HCT116 (cell line): ENCODE measurements at regions not wholly inside any gene's neighbourhood (a gene's known extent, or its start where the extent isn't known, plus 50 kb on each side); places are given as distances from the start of the nearest gene placed in this dataset.

Experiments
- ATAC-seq: fragments of 200-7000 bp; cut with Tn5 transposase; 2 replicates; pipeline ENCODE4 v1.9.1; 2020; ENCODE audit warnings: mild to moderate bottlenecking, moderate library complexity
- BruUV-seq: library from RNA; stranded (reverse); fragments of 400-500 nt; replicated peaks from 2 replicates; lab custom pipeline; 2021; lab: Mats Ljungman, UMichigan
- CTCF ChIA-PET: fragments of 300-600 bp; sonication (Branson Sonifier 250); formaldehyde crosslinking; loops from one replicate; lab custom pipeline; 2021; ENCODE audit warnings: antibody characterized with exemption; lab: Charles Lee
- POLR2A ChIA-PET: fragments of 300-600, 350-600 bp; sonication (Branson Sonifier 250); formaldehyde crosslinking; loops from one replicate; lab custom pipeline; 2021; ENCODE audit warnings: antibody characterized with exemption; lab: Charles Lee
- RAD21 ChIA-PET, 2 experiments: fragments of 300-600 bp; sonication (Branson Sonifier 250); formaldehyde crosslinking; loops; one replicate each; lab custom pipeline; 2023; ENCODE audit warnings: low total read pairs in 2 of 2; ENCODE audit not compliant: uncharacterized antibody in 2 of 2, unreplicated experiment in 2 of 2, low non-redundant PET in 1 of 2; lab: Charles Lee
- DNase-seq: peaks from one replicate; pipeline ENCODE4 v3.0.0-alpha.2; 2010; ENCODE audit warnings: low read depth, low spot score
- H2AFZ ChIP-seq: fragments of 200-600 bp; shearing (Covaris generic), sonication (generic); 2 replicates; pipeline ENCODE4 v1.6.1; 2017; ENCODE audit warnings: low read depth, mixed run types, mixed read lengths, antibody characterized with exemption, low read length; ENCODE audit not compliant: poor library complexity, severe bottlenecking
- H3K27ac ChIP-seq: 2 replicates; pipeline ENCODE4 v1.5.1; 2012; ENCODE audit warnings: low read depth, low read length
- H3K27me3 ChIP-seq: fragments of 200-600 bp; sonication (generic); 2 replicates; pipeline ENCODE4 v1.6.1; 2016; ENCODE audit warnings: mixed run types, low read length, mixed read lengths; ENCODE audit not compliant: insufficient read depth
- H3K36me3 ChIP-seq, 2 experiments: fragments of 200-500 bp in 1 of 2; fragments of 200-600 bp in 1 of 2; sonication (Bioruptor generic) in 1 of 2; sonication (generic) in 1 of 2; 2 replicates each; pipeline versions ENCODE4 v1.5.1 to v1.6.1; 2014 to 2016; ENCODE audit warnings: low read length in 2 of 2, inconsistent platforms in 1 of 2, mixed read lengths in 1 of 2, mixed run types in 1 of 2; ENCODE audit not compliant: insufficient read depth in 2 of 2, control insufficient read depth in 1 of 2
- H3K4me1 ChIP-seq, 2 experiments: fragments of 200-600 bp in 1 of 2; sonication (generic) in 1 of 2; 2 replicates each; pipeline versions ENCODE4 v1.5.1 to v1.6.1; 2012 to 2017; ENCODE audit warnings: low read length in 2 of 2, inconsistent platforms in 1 of 2, mild to moderate bottlenecking in 1 of 2, mixed read lengths in 1 of 2, mixed run types in 1 of 2, moderate library complexity in 1 of 2; ENCODE audit not compliant: insufficient read depth in 2 of 2, control insufficient read depth in 1 of 2
- H3K4me2 ChIP-seq: fragments of 200-600 bp; sonication (generic); 2 replicates; pipeline ENCODE4 v1.6.1; 2017; ENCODE audit warnings: mixed run types, low read length, mixed read lengths
- H3K4me3 ChIP-seq, 2 experiments: fragments of 200-600 bp in 1 of 2; sonication (generic) in 1 of 2; replicated peaks in 1 of 2; 2 replicates each; pipeline ENCODE4 v1.5.1; 2011 to 2016; ENCODE audit warnings: low read length in 2 of 2, control low read depth in 1 of 2, low read depth in 1 of 2, mild to moderate bottlenecking in 1 of 2, mixed read lengths in 1 of 2, mixed run types in 1 of 2
- H3K79me2 ChIP-seq: fragments of 200-600 bp; sonication (generic); 2 replicates; pipeline ENCODE4 v1.6.1; 2017; ENCODE audit warnings: mild to moderate bottlenecking, mixed run types, low read length, moderate library complexity, mixed read lengths; ENCODE audit not compliant: insufficient read depth
- H3K9ac ChIP-seq: fragments of 200-600 bp; sonication (generic); 2 replicates; pipeline ENCODE4 v1.6.1; 2016; ENCODE audit warnings: low read length, mixed read lengths
- H3K9me2 ChIP-seq: fragments of 200-600 bp; sonication (generic), shearing (Covaris generic); 2 replicates; pipeline ENCODE4 v1.6.1; 2017; ENCODE audit warnings: mixed run types, mild to moderate bottlenecking, moderate library complexity; ENCODE audit not compliant: insufficient read depth
- H3K9me3 ChIP-seq, 2 experiments: fragments of 200-500 bp in 1 of 2; fragments of 200-600 bp in 1 of 2; sonication (Bioruptor generic) in 1 of 2; sonication (generic) in 1 of 2; 2 replicates each; pipeline ENCODE4 v1.6.1; 2014 to 2017; ENCODE audit warnings: low read length in 2 of 2, mixed read lengths in 2 of 2, inconsistent platforms in 1 of 2, low read depth in 1 of 2, mild to moderate bottlenecking in 1 of 2, mixed run types in 1 of 2, moderate library complexity in 1 of 2; ENCODE audit not compliant: control insufficient read depth in 1 of 2, insufficient read depth in 1 of 2
- H4K20me1 ChIP-seq: fragments of 200-600 bp; sonication (generic), shearing (Covaris generic); 2 replicates; pipeline ENCODE4 v1.6.1; 2017; ENCODE audit warnings: mixed run types, mild to moderate bottlenecking, moderate library complexity; ENCODE audit not compliant: insufficient read depth
- ELF1 ChIP-seq: IDR thresholded peaks from 2 replicates; pipeline ENCODE4 v1.6.1; 2012; ENCODE audit warnings: low read depth, borderline replicate concordance
- FOSL1 ChIP-seq: IDR thresholded peaks from 2 replicates; pipeline ENCODE4 v1.6.1; 2012; ENCODE audit warnings: low read depth
- SP1 ChIP-seq: IDR thresholded peaks from 2 replicates; pipeline ENCODE4 v1.6.1; 2012; ENCODE audit warnings: low read depth
- intact Hi-C: fragments of 100-400 bp; cut with micrococcal nuclease; formaldehyde crosslinking; loops from 2 replicates; pipeline ENCODE4 v1.10.0; 2022
- TF ChIP-seq, protein P1 (sequence below): IDR thresholded peaks from 2 replicates; pipeline ENCODE4 v1.6.1; 2012; ENCODE audit warnings: low read depth

DNA sequence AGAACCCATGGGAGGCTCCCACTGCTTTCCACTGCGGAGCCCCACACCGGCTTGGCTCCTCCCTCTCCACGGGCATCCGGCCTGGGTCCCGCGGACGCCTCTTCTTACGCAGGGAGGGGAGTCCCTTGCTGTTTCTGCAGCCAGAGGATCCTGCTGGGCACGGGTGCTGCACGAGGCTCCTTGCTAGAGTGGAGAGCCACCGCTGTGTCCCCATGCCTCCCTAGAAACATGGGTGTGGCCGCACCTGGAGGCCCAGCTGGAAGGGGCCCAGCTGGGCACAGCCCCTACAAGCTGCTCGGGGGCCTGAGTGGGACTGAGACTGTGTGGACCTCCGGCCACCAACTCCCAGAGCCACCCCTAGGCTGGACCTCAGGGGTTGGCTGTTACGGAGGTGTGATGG, 67.7 kb upstream of the GPC1 start:
- ChIA-PET POLR2A (no interaction called here), CTCF (no interaction called here), RAD21 (no interaction called here)
- no TSS peak for BruUV-seq
- no peaks in the 10 kb centered on the region for H3K27me3 ChIP-seq
- no peak overlapping the region for H3K9ac ChIP-seq
- no peaks in the 10 kb centered on the region for H4K20me1 ChIP-seq
- intact Hi-C loops: no loop called here
- no peak for DNase-seq
- no peak for TF ChIP-seq SP1
- TF ChIP-seq FOSL1: no peak
- no peak overlapping the region for H3K27ac ChIP-seq
- no peaks in the 10 kb centered on the region for H3K9me2 ChIP-seq
- H3K4me1 ChIP-seq: peaks cover 41 to 46% of the 10 kb centered on the region in 2 experiments
- H3K36me3 ChIP-seq: no peaks in the 10 kb centered on the region
- H2AFZ ChIP-seq: no peak overlapping the region
- H3K4me2 ChIP-seq: no peak overlapping the region
- no peaks in the 10 kb centered on the region for H3K9me3 ChIP-seq
- no peaks in the 10 kb centered on the region for H3K79me2 ChIP-seq
- no peak for ATAC-seq
- no peak overlapping the region for H3K4me3 ChIP-seq

DNA sequence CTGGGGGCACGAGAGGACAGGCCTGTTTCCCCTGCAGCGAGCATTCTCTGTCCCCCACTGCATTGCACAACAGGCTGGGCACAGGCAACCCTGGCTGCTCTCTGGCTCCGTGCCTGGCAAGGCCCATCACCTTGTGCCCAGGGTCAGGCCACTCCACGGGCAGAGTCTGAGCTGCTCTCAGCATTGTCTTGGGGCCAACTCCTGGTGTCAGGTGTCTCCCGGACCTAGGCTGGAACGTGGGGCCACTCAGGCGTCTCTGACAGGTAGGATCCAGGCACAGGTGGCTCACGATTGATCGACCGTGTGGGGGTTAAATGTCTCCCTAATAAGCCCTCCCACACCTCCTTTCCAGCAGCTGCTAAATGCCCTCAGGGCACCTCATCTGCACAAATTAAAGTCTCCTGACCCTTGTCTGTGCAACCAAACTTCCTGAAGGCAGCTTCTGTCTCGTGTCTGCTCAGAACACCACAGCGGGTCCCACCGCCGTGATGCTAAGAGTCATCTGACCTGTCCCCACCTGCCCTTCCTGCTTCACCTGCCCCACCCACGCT, 66.6 kb upstream of the GPC1 start:
- no TSS peak for BruUV-seq
- Histone ChIP-seq H3K27me3 (no peaks in the 10 kb centered on the region), H4K20me1 (no peaks in the 10 kb centered on the region), H3K4me1 (peaks cover 46 to 57% of the 10 kb centered on the region in 2 experiments), H3K27ac (peak overlapping the region; percentile 22; the same call in 1 of the 2 replicates), H3K4me3 (no peak overlapping the region), H3K9me2 (no peaks in the 10 kb centered on the region), H2AFZ (no peak overlapping the region), H3K9me3 (no peaks in the 10 kb centered on the region)
- CTCF ChIA-PET: no interaction called here
- no peak for DNase-seq
- POLR2A ChIA-PET: no interaction called here
- intact Hi-C loops: no loop called here
- TF ChIP-seq ELF1: no peak
- TF ChIP-seq, protein P1, sequence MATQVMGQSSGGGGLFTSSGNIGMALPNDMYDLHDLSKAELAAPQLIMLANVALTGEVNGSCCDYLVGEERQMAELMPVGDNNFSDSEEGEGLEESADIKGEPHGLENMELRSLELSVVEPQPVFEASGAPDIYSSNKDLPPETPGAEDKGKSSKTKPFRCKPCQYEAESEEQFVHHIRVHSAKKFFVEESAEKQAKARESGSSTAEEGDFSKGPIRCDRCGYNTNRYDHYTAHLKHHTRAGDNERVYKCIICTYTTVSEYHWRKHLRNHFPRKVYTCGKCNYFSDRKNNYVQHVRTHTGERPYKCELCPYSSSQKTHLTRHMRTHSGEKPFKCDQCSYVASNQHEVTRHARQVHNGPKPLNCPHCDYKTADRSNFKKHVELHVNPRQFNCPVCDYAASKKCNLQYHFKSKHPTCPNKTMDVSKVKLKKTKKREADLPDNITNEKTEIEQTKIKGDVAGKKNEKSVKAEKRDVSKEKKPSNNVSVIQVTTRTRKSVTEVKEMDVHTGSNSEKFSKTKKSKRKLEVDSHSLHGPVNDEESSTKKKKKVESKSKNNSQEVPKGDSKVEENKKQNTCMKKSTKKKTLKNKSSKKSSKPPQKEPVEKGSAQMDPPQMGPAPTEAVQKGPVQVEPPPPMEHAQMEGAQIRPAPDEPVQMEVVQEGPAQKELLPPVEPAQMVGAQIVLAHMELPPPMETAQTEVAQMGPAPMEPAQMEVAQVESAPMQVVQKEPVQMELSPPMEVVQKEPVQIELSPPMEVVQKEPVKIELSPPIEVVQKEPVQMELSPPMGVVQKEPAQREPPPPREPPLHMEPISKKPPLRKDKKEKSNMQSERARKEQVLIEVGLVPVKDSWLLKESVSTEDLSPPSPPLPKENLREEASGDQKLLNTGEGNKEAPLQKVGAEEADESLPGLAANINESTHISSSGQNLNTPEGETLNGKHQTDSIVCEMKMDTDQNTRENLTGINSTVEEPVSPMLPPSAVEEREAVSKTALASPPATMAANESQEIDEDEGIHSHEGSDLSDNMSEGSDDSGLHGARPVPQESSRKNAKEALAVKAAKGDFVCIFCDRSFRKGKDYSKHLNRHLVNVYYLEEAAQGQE: no peak
- TF ChIP-seq, all 23 proteins: peak for 0
- Histone ChIP-seq H3K4me2 (peak overlapping the region; percentile 21; the same call in 1 of the 2 replicates), H3K36me3 (no peaks in the 10 kb centered on the region), H3K9ac (no peak overlapping the region), H3K79me2 (no peaks in the 10 kb centered on the region)
- RAD21 ChIA-PET: no interaction called here
- no peak for ATAC-seq
